SJSA1 (cell line): ENCODE measurements at regions not wholly inside any gene's neighbourhood (a gene's known extent, or its start where the extent isn't known, plus 50 kb on each side); places are given as distances from the start of the nearest gene placed in this dataset.
"Not testable (repeated sequence)": the region's sequence is repeated elsewhere in the genome, so short reads cannot be mapped to it uniquely, and the experiment has no call there.

Experiments used
- DNase-seq, 2 experiments: peaks; one replicate each; pipeline ENCODE4 v3.0.0-alpha.2; 2015 to 2020; ENCODE audit warnings: low spot score in 2 of 2, low read depth in 1 of 2
- H3K27ac ChIP-seq: fragments of 250-450 bp; sonication (Bioruptor Pico); 2 replicates; pipeline ENCODE4 v1.5.1; 2020; ENCODE audit warnings: mild to moderate bottlenecking, moderate library complexity
- H3K27me3 ChIP-seq: fragments of 250-450 bp; sonication (Bioruptor Pico); replicated peaks from 2 replicates; pipeline ENCODE4 v1.5.1; 2020; ENCODE audit warnings: mild to moderate bottlenecking, moderate library complexity
- H3K36me3 ChIP-seq: fragments of 250-450 bp; sonication (Bioruptor Pico); 2 replicates; pipeline ENCODE4 v1.5.1; 2020; ENCODE audit warnings: mild to moderate bottlenecking
- H3K4me1 ChIP-seq: fragments of 250-450 bp; sonication (Bioruptor Pico); replicated peaks from 2 replicates; pipeline ENCODE4 v1.6.1; 2021; ENCODE audit warnings: mild to moderate bottlenecking
- H3K4me3 ChIP-seq: fragments of 250-450 bp; sonication (Bioruptor Pico); 2 replicates; pipeline ENCODE4 v1.5.1; 2020; ENCODE audit warnings: mild to moderate bottlenecking
- H3K9me3 ChIP-seq: fragments of 250-450 bp; sonication (Bioruptor Pico); replicated peaks from 2 replicates; pipeline ENCODE4 v1.5.1; 2020; ENCODE audit warnings: mild to moderate bottlenecking

DNA sequence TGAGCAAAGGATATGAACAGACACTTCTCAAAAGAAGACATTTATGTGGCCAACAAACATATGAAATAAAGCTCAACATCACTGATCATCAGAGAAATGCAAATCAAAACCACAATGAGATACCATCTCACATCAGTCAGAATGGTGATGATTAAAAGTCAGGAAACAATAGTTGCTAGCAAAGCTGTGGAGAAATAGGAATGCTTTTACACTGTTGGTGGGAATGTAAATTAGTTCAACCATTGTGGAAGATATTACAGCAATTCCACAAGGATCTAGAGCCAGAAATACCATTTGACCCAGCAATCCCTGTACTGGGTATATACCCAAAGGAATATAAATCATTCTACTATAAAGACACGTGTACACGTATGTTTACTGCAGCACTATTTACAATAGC, 284.2 kb downstream of the AHR start:
- DNase-seq: peak in 1 of 2 experiments; percentile 48
- H3K27ac ChIP-seq, H3K36me3 ChIP-seq, H3K9me3 ChIP-seq, H3K27me3 ChIP-seq, H3K4me3 ChIP-seq: not testable (repeated sequence)
- peaks cover 37% of the 10 kb centered on the region for H3K4me1 ChIP-seq

DNA sequence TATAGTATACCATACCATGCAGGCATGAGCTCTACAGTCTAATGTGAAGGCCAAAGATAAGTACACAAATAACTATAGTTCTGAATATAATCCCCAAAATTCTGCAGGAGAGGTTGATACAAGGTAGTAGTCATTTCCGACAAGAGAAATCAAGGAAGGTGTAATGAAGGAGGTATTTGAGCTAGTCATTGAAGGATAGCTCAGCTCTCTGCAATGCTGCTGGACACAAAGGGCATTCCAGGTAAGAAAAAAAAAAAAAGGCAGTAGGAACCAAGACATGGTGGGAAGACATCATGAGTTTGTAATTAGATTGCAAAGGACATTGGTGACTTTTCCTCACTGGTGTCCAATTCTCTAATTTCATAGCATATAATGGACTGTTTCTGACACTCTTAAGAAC, 285.3 kb downstream of the AHR start:
- no peaks in the 10 kb centered on the region for H3K36me3 ChIP-seq
- H3K9me3 ChIP-seq: no peaks in the 10 kb centered on the region
- DNase-seq: no peak
- no peaks in the 10 kb centered on the region for H3K27me3 ChIP-seq
- peaks cover 37% of the 10 kb centered on the region for H3K4me1 ChIP-seq
- H3K4me3 ChIP-seq: no peak overlapping the region
- no peak overlapping the region for H3K27ac ChIP-seq

DNA sequence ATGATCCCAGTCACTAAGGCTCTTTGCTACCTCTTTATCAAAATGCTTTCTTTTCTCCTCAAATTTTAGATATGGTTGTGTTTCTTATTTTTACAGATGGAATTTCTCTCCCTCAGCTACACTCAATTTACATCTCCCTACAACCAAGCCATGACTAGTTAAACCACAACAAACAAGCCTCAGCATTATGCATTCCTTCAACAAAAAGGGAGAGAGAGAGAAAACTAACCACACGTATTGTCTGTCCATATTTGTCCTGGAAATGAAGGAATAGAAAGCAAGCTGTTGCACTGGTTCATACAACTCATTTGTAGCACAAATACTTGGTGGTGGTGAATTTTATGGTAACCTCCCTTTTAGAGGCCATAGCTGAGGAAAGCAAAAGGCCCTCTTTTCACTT, 286.4 kb downstream of the AHR start:
- Histone ChIP-seq H3K27me3 (no peaks in the 10 kb centered on the region), H3K27ac (peak overlapping the region; percentile 53), H3K36me3 (no peaks in the 10 kb centered on the region), H3K4me3 (no peak overlapping the region), H3K9me3 (no peaks in the 10 kb centered on the region), H3K4me1 (peaks cover 37% of the 10 kb centered on the region)
- DNase-seq: peak in 1 of 2 experiments; percentile 79

DNA sequence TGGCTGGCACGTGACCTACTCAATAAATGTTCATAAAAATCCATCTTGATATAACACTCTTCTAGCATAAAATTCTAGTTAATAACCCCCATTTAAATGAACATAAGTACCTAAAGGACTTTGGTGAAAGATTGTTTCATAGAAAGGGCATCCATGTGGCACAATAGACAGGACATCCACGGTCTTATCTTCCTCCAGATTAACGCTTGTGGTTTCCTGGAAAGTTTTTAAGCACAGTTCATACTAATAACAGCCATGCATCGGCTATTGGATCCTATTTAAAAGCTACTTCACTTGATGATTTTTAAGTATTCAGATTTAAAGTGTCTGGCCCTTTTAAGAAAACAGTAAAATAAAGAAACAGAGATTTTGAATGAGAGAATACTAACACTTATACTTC, 288.3 kb downstream of the AHR start:
- H3K4me3 ChIP-seq: no peak overlapping the region
- no peaks in the 10 kb centered on the region for H3K36me3 ChIP-seq
- H3K9me3 ChIP-seq: no peaks in the 10 kb centered on the region
- H3K27ac ChIP-seq: no peak overlapping the region
- H3K27me3 ChIP-seq: no peaks in the 10 kb centered on the region
- no peak for DNase-seq
- peaks cover 30% of the 10 kb centered on the region for H3K4me1 ChIP-seq

DNA sequence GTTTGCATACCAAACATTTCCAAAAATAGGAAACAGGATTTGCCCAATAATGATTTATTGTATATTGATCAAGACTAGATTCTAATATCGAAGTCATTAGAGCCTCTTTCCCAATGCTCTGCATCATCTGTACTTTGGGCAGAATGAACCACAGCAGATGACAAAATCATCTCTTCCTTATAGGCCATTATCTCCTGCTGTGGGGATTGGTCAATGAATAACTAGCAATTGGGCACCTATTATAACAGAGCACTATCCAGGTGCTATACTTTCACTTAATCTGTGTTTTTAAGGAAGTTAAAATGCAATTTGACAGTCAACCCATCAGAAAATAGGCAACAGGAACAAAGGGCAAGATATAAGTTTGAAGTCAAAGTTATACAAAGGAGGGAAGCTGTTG, 290.3 kb downstream of the AHR start:
- no peak for DNase-seq
- Histone ChIP-seq H3K27ac (no peak overlapping the region), H3K36me3 (no peaks in the 10 kb centered on the region), H3K9me3 (no peaks in the 10 kb centered on the region), H3K27me3 (no peaks in the 10 kb centered on the region), H3K4me3 (no peak overlapping the region), H3K4me1 (peaks cover 22% of the 10 kb centered on the region)

DNA sequence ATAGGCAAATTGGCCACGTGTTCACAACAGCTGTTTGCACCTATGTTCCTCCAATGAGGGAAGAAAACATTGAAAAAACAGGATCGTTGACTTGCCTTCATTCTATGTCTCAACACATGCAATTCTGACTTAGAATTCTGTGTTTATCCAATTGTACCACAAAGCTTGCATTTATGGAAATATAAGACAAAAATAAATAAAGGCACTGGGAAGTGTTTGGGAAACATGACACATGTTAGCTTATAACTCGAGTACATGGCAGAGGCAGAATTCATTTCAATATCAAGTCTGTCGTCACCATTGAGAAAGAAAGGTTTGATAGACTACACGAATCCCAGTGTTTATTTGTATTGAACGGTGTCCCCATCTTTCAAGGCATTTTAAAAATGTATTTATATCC, 291.2 kb downstream of the AHR start:
- Histone ChIP-seq H3K4me3 (no peak overlapping the region), H3K36me3 (no peaks in the 10 kb centered on the region), H3K4me1 (peaks cover 27% of the 10 kb centered on the region), H3K9me3 (no peaks in the 10 kb centered on the region), H3K27me3 (no peaks in the 10 kb centered on the region), H3K27ac (no peak overlapping the region)
- no peak for DNase-seq

DNA sequence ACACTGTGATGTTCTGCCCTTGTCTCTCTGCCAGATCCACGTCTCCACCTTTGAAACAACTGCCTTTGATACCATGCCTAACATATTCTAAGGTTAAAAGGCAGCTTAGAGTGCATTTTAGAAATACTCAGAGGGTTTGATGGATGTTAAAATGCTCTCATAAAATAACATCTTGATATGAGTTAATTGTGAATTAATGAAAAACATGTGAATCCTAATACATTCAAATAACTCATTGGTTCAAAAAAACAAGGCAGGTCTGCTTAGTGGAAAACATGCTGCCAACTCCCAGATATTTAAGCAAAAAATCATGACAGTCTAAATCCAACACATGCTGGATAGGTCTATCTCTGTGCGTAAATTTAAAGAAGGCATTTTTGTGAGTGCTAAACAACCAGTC, 291.8 kb downstream of the AHR start:
- Histone ChIP-seq H3K4me1 (peaks cover 27% of the 10 kb centered on the region), H3K36me3 (no peaks in the 10 kb centered on the region), H3K27me3 (no peaks in the 10 kb centered on the region), H3K27ac (no peak overlapping the region), H3K9me3 (no peaks in the 10 kb centered on the region), H3K4me3 (no peak overlapping the region)
- DNase-seq: no peak

DNA sequence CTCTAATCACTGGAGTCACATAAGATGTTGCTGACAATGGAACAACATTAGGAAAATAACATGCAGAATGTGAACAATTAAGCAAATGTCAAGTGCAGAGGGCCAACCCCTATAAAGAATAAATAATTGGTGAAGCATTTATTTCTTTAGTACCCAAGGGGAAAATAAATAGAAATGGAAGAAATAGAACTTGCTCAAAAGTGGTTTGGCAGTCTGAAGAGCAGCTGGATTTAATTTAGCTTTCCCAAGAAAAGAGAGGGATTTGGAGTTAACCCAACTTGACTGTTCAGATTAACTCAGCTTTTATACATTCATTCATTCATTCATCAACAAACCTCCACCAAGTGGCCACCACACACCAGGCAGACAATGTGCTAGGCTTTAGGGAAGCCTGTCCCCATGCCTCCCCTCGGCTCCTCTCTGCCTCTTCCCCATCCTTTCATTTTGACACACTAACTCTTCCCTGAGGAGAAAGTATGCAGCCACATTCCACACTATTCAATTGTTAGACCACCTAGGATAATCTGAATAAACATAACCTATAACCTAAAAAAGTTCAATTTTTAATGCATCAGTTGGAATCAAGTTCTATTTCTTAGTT, 295.5 kb downstream of the AHR start:
- Histone ChIP-seq H3K27me3 (no peaks in the 10 kb centered on the region), H3K4me3 (no peak overlapping the region), H3K9me3 (no peaks in the 10 kb centered on the region), H3K36me3 (no peaks in the 10 kb centered on the region), H3K4me1 (peaks cover 26% of the 10 kb centered on the region), H3K27ac (peak overlapping the region; percentile 52)
- peak; percentile 67 to 80 for DNase-seq

DNA sequence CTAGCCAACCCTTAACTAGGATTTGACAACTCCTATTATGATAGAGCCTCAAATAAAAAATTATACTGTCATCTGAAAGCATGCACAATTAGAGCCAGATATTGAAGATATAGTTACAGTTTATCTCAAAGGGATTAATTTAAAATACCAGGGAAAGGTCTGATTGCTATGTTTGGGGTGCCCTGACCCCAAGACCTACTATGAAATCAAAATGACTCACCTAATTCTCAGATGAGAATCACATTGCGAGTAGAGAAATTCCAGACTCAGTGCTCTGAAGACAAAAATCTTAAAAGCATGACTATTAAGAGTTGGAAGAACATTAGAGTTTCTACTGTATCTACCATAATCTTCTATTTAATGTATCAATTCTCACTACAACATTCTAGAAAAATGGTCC, 297.1 kb downstream of the AHR start:
- no peak overlapping the region for H3K27ac ChIP-seq
- no peaks in the 10 kb centered on the region for H3K27me3 ChIP-seq
- H3K4me1 ChIP-seq: peaks cover 40% of the 10 kb centered on the region
- no peaks in the 10 kb centered on the region for H3K36me3 ChIP-seq
- no peak for DNase-seq
- H3K9me3 ChIP-seq: no peaks in the 10 kb centered on the region
- H3K4me3 ChIP-seq: no peak overlapping the region

DNA sequence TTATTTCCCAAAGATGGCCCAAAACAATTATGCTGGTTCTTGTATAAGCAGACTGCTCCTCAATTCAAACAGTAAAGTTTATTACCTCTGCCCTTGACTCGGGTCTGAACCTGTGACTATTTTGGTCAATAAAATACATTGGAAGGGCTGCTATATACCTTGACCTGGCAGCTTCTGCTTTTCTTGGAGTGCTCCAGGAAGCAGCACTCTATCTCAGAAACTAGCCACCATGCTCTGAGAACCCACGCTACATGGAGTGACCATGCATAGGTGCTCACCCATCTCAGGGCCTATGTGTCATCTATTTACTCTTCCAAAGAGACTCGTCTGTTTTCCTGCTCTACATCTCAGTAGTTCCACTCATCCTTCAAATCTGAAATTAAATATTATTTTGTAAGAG, 299.9 kb downstream of the AHR start:
- Histone ChIP-seq H3K27me3 (no peaks in the 10 kb centered on the region), H3K4me3 (no peak overlapping the region), H3K9me3 (no peaks in the 10 kb centered on the region), H3K36me3 (no peaks in the 10 kb centered on the region), H3K4me1 (peaks cover 51% of the 10 kb centered on the region), H3K27ac (no peak overlapping the region)
- no peak for DNase-seq

DNA sequence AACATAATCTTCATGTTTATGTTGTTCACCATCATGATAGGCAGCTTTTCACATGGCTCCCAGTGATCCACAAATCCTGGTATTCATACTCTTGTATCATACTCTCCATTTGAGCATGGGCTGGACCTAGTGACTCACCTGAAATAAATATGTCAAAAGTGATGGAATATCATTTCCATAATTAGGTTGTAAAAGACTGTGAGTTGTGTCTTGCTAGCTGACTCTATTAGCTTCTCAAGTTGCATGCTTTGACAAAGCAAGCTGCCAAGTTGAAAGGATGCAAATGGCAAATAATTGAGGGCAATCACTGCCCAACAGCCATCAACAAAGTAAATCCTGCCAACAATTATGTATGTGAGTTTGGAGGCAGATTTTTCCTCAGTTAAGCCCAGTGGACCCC, 300.4 kb downstream of the AHR start:
- Histone ChIP-seq H3K9me3 (no peaks in the 10 kb centered on the region), H3K27me3 (no peaks in the 10 kb centered on the region), H3K4me3 (no peak overlapping the region), H3K27ac (no peak overlapping the region), H3K36me3 (no peaks in the 10 kb centered on the region), H3K4me1 (peaks cover 46% of the 10 kb centered on the region)
- DNase-seq: no peak

DNA sequence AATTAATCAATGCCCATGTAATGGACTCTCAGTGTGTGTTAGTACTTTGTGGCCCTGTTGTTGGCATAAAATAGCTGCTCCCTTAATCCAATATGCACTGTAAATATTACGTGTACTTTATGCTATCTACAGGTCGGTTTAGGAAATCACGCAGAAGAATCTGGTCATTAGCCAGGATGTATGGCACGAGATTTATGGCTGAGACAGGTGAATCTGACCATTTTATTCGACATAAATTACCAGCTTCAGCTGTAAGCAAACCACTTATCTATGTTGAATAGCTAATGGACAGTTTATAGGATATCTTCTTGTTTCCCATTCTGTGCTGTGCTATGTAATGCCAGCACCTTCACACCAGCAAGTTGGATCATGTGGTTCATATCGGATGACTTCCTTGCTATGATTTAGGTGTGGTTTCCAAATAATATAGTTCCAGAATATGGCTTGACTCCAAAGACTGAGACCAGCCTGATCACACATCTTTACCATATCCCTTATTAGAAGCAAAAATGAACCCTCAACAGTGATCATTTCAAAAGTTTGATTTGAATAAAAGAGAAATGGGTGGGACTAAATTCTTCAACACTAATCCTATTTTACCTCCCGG, 301.4 kb downstream of the AHR start:
- peak overlapping the region; percentile 81 for H3K27ac ChIP-seq
- no peaks in the 10 kb centered on the region for H3K36me3 ChIP-seq
- DNase-seq: no peak
- H3K4me1 ChIP-seq: peaks cover 36% of the 10 kb centered on the region
- 0 out of 2 replicates have a peak, but pooled peaks cover 5% of the 10 kb centered on the region for H3K9me3 ChIP-seq
- H3K27me3 ChIP-seq: no peaks in the 10 kb centered on the region
- H3K4me3 ChIP-seq: no peak overlapping the region

DNA sequence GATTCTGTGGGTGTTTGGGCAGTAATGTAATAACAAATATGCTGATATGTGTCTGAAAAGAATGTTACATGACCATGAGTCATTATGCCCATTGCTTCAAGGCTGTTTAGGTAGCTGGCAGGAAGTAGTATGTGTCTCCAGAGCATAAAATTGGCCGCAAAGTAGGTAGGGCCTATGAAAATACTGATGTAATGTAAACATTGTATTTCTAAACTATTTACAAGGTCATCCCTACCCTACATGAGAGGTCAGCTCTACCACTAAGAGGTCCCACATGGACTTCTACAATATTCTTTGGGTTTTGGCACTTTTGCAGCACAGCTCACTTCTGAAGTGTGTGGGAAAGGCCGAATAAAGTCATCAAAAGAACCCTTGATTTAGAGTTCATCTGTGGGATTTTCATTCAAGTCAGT, 301.9 kb downstream of the AHR start:
- H3K36me3 ChIP-seq: no peaks in the 10 kb centered on the region
- H3K4me1 ChIP-seq: peaks cover 31% of the 10 kb centered on the region
- no peaks in the 10 kb centered on the region for H3K27me3 ChIP-seq
- no peak overlapping the region for H3K4me3 ChIP-seq
- DNase-seq: peak; percentile 78 to 89
- H3K9me3 ChIP-seq: 0 out of 2 replicates have a peak, but pooled peaks cover 5% of the 10 kb centered on the region
- peak overlapping the region; percentile 81 for H3K27ac ChIP-seq

DNA sequence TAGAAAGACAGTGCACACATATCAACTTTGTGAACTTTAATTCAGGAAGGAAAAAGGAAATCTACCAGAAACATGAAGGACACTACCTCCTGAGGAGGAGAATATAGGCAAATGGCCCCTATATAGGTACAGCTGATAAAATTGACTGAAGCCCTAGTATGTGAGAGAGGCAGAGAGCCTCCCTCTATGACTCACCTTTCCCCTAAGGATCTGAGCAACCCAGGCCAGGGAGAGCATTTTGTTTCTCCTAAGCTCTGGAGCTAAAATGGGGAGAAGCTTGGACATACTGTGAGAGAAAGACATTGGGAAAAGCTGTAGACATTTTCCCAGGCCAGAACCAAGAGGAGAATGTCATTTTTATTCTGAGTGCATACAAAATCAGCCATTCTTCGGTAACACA, 303.5 kb downstream of the AHR start:
- Histone ChIP-seq H3K4me3 (no peak overlapping the region), H3K27me3 (no peaks in the 10 kb centered on the region), H3K9me3 (0 out of 2 replicates have a peak, but pooled peaks cover 5% of the 10 kb centered on the region), H3K27ac (no peak overlapping the region), H3K4me1 (peaks cover 35% of the 10 kb centered on the region), H3K36me3 (no peaks in the 10 kb centered on the region)
- DNase-seq: no peak
